Gastroesophageal sphincter (tissue), 4 donors: ENCODE measurements at regions not wholly inside any gene's neighbourhood (a gene's known extent, or its start where the extent isn't known, plus 50 kb on each side); places are given as distances from the start of the nearest gene placed in this dataset.
A peak's percentile ranks its signal among the peaks of the same experiment; 100 is the strongest.
"Not testable (repeated sequence)": the region's sequence is repeated elsewhere in the genome, so short reads cannot be mapped to it uniquely, and the experiment has no call there.

Experiments
- ATAC-seq: fragments of 150-250 bp; one replicate; pipeline ENCODE4 v1.9.1; 2016; ENCODE audit warnings: mild to moderate bottlenecking, moderate library complexity
- H3K27ac ChIP-seq, 4 donors: fragments of 200-600 bp; sonication (generic) in 3 of 4; 1 replicate in 3 of 4; 2 replicates in 1 of 4; pipeline ENCODE4 v1.5.1; 2016 to 2019
- H3K27me3 ChIP-seq: fragments of 200-600 bp; sonication (generic); one replicate; pipeline ENCODE4 v1.5.1; 2019
- H3K36me3 ChIP-seq, 2 donors: fragments of 200-600 bp; sonication (generic); one replicate each; pipeline ENCODE4 v1.5.1; 2019; ENCODE audit warnings: control low read depth in 1 of 2
- H3K4me1 ChIP-seq, 3 donors: fragments of 200-600 bp; sonication (generic); 1 replicate in 2 of 3; 2 replicates in 1 of 3; pipeline ENCODE4 v1.5.1; 2016 to 2019; ENCODE audit warnings: control low read depth in 2 of 3
- H3K4me3 ChIP-seq, 2 donors: fragments of 200-600 bp; sonication (generic); one replicate each; pipeline ENCODE4 v1.5.1; 2019; ENCODE audit warnings: mild to moderate bottlenecking in 1 of 2, moderate library complexity in 1 of 2
- H3K9me3 ChIP-seq, 3 donors: fragments of 200-600 bp; sonication (generic); one replicate each; pipeline ENCODE4 v1.5.1; 2017 to 2019; ENCODE audit warnings: control low read depth in 2 of 3
- WGBS, 2 donors: methylation state at CpG; one replicate each; pipeline ENCODE4 v1.1.5; 2018; ENCODE audit warnings: low coverage in 1 of 2; 5-methylcytosine and 5-hydroxymethylcytosine counted together

GRCh38 chr9:42338275-42338674 is 154.8 kb downstream of the SPATA31A6 start:
- not testable (repeated sequence) for H3K27me3 ChIP-seq, H3K36me3 ChIP-seq, ATAC-seq, H3K4me3 ChIP-seq, H3K4me1 ChIP-seq, H3K27ac ChIP-seq, H3K9me3 ChIP-seq
- WGBS, 2 donors, result 80 to 81% methylated on average over 4 of the region's 4 CpGs

GRCh38 chr9:42339671-42340434 is 156.4 kb downstream of the SPATA31A6 start:
- H3K27ac ChIP-seq, ATAC-seq, H3K4me1 ChIP-seq, H3K36me3 ChIP-seq, H3K4me3 ChIP-seq, H3K9me3 ChIP-seq, H3K27me3 ChIP-seq: not testable (repeated sequence)
- 80 to 82% methylated on average over 2 of the region's 2 CpGs for WGBS, 2 donors

- ATAC-seq, H3K36me3 ChIP-seq, H3K27ac ChIP-seq, H3K9me3 ChIP-seq, H3K4me1 ChIP-seq, H3K4me3 ChIP-seq, H3K27me3 ChIP-seq: not testable (repeated sequence)
Observed at GRCh38 chr9:42340435-42340723, 156.9 kb downstream of the SPATA31A6 start.

GRCh38 chr9:42341860-42342259 is 158.4 kb downstream of the SPATA31A6 start:
- not testable (repeated sequence) for H3K36me3 ChIP-seq, H3K9me3 ChIP-seq, H3K4me3 ChIP-seq, H3K27me3 ChIP-seq, ATAC-seq, H3K27ac ChIP-seq, H3K4me1 ChIP-seq
- 60 to 88% methylated on average over 2 to 7 of the region's 7 CpGs for WGBS, 2 donors

GRCh38 chr9:42342297-42342696 is 158.8 kb downstream of the SPATA31A6 start:
- H3K36me3 ChIP-seq, H3K27me3 ChIP-seq, H3K27ac ChIP-seq, H3K9me3 ChIP-seq, ATAC-seq, H3K4me3 ChIP-seq, H3K4me1 ChIP-seq: not testable (repeated sequence)
- 33% methylated on average over 1 of the region's 7 CpGs; no CpG with 5 or more reads in 1 of the 2 donors for WGBS, 2 donors

GRCh38 chr9:42344508-42344907 is 161.0 kb downstream of the SPATA31A6 start:
- H3K9me3 ChIP-seq, H3K27me3 ChIP-seq, H3K4me3 ChIP-seq, H3K27ac ChIP-seq, H3K4me1 ChIP-seq, H3K36me3 ChIP-seq, ATAC-seq: not testable (repeated sequence)
- WGBS, 2 donors, result 93 to 100% methylated on average over 4 to 6 of the region's 6 CpGs

GRCh38 chr9:42346916-42347315 is 163.5 kb downstream of the SPATA31A6 start:
- H3K27me3 ChIP-seq, H3K4me1 ChIP-seq, H3K36me3 ChIP-seq, ATAC-seq, H3K4me3 ChIP-seq, H3K9me3 ChIP-seq, H3K27ac ChIP-seq: not testable (repeated sequence)
- 45 to 67% methylated on average over 1 to 2 of the region's 2 CpGs for WGBS, 2 donors

GRCh38 chr9:42349181-42349580 is 165.7 kb downstream of the SPATA31A6 start:
- not testable (repeated sequence) for H3K27me3 ChIP-seq, H3K27ac ChIP-seq, H3K36me3 ChIP-seq, H3K4me1 ChIP-seq, H3K4me3 ChIP-seq, ATAC-seq, H3K9me3 ChIP-seq

GRCh38 chr9:42350412-42350811 is 167.0 kb downstream of the SPATA31A6 start:
- ATAC-seq, H3K9me3 ChIP-seq, H3K27me3 ChIP-seq, H3K36me3 ChIP-seq, H3K4me1 ChIP-seq, H3K27ac ChIP-seq, H3K4me3 ChIP-seq: not testable (repeated sequence)
- WGBS, 2 donors, result no CpG with 5 or more reads among the region's 2 CpGs

GRCh38 chr9:42357604-42358373 is 174.3 kb downstream of the SPATA31A6 start:
- not testable (repeated sequence) for H3K4me1 ChIP-seq, H3K27me3 ChIP-seq, H3K36me3 ChIP-seq, H3K4me3 ChIP-seq, H3K9me3 ChIP-seq, ATAC-seq, H3K27ac ChIP-seq
- 35% methylated on average over 26 of the region's 40 CpGs; no CpG with 5 or more reads in 1 of the 2 donors for WGBS, 2 donors

- not testable (repeated sequence) for H3K36me3 ChIP-seq, ATAC-seq, H3K27me3 ChIP-seq, H3K9me3 ChIP-seq, H3K27ac ChIP-seq, H3K4me1 ChIP-seq, H3K4me3 ChIP-seq
- 7 to 21% methylated on average over 1 to 2 of the region's 2 CpGs for WGBS, 2 donors
Observed at GRCh38 chr9:42358626-42359247, 175.3 kb downstream of the SPATA31A6 start.

- H3K27me3 ChIP-seq, H3K4me1 ChIP-seq, H3K4me3 ChIP-seq, H3K27ac ChIP-seq, H3K9me3 ChIP-seq, H3K36me3 ChIP-seq, ATAC-seq: not testable (repeated sequence)
- 56 to 80% methylated on average over 1 of the region's 4 CpGs for WGBS, 2 donors
Observed at GRCh38 chr9:42364410-42365243, 181.2 kb downstream of the SPATA31A6 start.

- peak; percentile 41 for ATAC-seq
- not testable (repeated sequence) for H3K4me3 ChIP-seq, H3K27ac ChIP-seq, H3K4me1 ChIP-seq, H3K27me3 ChIP-seq, H3K9me3 ChIP-seq, H3K36me3 ChIP-seq
- WGBS, 2 donors, result 66 to 71% methylated on average over 5 to 6 of the region's 7 CpGs
Observed at GRCh38 chr9:42365244-42365945, 181.9 kb downstream of the SPATA31A6 start.
